Fibroblast of skin of abdomen (primary cell): ENCODE measurements at regions not wholly inside any gene's neighbourhood (a gene's known extent, or its start where the extent isn't known, plus 50 kb on each side); places are given as distances from the start of the nearest gene placed in this dataset.
"Not testable (repeated sequence)": the region's sequence is repeated elsewhere in the genome, so short reads cannot be mapped to it uniquely, and the experiment has no call there.

Experiments used
- DNase-seq: peaks from one replicate; pipeline ENCODE4 v3.0.0-alpha.2; 2013

DNA sequence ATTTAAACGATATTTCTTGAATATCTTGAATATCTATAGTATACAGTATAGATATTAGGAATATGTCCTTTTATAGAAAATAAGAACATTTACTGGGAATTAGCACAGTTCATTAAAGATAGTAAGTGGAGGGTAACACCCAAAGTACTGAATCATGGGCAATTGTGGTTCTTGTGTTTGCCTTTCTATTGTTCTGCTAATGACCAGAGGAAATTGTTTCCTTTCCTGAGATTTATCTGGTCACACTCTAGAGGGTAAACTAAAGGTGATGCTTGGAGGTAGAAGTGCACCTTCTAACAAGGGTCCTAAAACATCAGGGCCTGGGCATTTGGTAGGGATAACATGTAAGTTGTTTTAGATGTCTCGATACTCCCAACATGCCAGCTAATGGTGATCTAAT is 241.3 kb upstream of the SFRP2 start:
- no peak for DNase-seq

DNA sequence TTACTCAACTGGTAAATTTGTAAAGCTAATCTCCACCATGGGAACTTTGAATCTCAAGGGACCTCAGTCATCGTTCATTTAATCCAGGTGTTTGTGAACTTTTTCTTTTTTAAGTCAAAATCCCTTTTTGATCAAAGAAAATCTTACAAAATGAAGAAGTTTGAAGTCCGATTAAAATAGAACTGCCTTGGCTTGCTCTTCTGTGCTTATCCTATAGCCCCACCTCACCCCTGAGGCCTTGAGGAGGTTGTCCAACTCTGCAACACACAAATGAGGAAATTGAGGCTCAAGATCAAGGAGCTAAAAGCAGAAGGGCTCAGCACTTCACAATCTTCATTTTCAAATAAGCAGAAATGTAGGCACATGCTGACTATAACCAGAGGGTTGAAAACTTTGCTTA is 240.3 kb upstream of the SFRP2 start:
- DNase-seq: no peak

DNA sequence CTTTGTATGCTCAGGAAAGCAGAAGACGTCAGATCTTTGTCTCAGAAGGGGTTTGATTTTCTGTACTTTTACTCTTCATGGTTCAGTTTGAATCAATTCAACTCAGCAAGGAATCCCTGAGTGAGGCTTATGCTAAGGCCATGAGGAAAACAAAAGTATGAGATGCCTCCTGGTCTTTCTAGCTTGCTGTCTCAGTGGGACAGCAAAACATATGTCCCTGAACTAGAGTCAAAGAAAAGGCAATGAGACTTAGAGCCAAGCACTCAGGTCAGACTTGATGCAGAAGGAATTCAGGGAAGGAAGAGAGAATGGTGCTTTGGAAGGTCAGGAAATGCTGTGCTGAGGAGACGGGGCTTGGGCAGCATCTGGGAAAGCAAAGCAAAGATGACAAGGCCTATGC is 236.2 kb upstream of the SFRP2 start:
- no peak for DNase-seq

DNA sequence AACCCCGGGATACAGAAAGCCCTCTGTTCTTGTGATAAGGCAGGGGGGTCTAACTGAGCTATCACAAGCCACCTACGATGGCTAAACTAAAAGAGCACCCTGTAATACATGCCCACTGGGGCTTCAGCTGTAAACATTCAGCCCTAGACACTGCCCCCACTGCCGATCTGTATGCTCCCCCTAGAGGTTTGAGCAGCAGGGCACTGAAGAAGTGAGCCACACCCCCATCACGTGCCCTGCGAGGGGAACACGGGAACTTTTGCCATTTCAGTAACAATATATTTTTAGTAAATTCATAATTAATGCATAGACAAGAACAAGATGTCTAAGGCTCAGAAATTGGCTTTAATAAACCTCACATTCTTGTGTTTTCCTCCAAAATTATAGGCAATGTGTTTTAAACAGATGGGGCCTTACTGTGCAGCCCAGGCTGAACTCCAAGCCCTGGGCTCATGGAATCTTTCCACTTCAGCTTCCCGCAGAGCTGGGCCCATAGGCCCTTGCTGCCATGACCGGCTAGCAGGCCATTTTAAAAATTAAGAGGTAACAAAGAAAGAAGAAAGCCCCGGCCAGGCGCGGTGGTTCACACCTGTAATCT is 235.3 kb upstream of the SFRP2 start:
- DNase-seq: no peak

DNA sequence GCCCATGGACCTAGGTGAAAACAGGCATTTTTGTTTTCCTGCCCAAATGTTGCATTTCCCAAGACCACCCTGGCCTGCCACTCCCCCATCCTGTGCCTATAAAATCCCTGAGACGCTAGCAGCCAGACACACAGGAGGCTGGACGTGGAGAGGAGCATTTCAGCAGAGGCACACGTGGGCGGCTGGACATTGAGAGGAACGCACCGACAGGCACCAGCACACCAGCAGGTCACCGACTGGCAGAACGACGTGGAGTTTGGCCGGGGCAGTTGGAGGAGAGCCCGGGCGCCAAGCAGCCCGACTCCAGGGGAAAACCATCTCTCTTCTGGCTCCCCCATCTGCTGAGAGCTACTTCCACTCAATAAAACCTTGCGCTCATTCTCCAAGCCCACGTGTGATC is 234.8 kb upstream of the SFRP2 start:
- DNase-seq: not testable (repeated sequence)

DNA sequence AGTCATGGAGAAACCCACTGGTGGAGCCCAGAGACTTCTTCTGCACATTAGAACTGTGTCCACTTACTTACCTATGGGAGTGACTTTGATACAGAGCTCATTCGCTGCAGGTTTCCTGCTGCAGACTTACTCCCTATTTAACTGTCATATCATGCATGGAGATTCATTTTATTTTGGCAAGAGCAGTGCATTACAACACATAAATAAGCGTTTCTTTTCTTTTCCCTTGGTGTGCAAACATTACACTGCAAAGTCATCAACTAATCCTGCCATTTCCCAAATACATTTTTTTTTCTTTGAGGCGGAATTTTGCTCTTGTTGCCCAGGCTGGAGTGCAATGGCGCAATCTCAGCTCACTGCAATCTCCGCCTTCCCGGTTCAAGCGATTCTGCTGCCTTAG is 230.9 kb upstream of the SFRP2 start:
- no peak for DNase-seq

DNA sequence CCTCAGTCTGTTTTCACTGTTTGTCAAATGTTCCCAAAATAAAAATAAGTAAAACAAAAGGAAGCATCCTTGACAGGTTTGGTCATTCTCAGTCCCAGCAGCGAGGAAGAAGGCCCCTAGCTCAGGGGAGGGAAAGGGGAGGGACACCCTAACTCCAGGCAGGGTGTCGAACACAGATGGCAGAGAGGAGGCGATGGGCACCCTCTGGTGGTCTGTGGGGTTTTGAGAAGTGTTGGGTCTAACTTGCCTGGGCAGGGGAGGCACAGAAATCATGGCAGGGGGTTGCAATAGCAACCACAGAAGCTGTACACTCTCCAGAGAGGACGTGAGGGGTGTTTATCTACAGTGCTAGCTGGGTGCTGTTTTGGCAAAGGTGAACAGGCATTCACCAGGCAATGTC is 229.8 kb upstream of the SFRP2 start:
- no peak for DNase-seq

DNA sequence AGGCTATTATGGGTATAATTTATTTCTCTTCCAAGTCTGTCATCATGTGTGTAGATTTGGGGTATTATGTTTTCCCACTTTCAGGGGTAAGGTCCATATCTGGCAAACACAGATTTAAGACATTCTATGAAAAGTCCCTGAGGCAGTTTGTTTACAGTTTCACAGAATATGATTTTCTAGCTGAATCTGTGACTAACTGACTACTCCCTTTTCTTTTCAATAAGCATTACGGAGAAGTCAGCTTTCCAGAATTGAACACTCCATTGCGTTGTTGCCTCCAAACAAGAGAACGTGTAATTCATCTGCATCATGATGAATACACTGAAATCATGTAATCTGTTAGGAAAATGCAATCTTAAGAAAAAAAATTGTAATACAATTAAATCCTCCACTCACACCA is 226.7 kb upstream of the SFRP2 start:
- no peak for DNase-seq

DNA sequence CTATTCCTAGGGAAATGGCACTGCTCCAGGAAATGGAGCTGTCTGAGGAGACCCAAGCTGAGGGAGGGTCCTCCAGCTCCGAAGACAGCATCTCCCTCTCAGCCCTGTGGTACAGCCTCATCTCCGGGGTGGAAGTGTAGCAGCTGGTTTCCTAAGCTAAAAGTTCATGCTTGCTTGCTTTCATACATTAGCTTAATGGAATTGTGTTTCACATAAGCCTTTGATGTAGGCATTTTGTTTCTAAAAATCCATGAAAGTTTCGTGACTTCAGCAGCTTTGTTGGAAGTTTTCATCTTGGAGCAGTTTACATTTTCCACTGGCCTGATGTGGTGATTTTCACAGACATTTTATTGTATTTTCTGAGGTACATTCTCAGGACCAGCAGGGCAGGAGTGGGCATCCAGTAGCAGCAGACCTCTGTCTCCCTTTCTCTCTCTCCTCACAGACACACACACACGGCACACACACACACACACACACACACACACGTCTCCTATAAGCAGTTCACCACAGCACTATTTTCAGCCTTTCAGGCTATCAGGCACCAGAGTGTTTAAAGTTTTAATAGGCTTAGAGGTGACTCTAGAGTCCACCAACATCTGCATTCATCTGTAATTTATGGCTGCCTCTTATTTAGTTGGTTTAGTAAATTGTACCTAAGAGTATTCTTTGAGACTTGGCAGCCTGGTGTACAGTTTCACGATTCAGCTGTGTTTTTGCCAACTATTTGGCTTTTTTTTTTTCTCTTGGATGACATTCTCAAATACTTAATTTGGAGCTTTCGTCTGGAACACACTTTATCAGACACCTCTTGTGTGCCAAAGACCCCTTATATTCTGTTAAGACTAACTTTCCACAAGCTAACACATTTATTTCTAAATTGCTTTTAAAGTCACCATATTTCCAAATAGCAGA is 225.8 kb upstream of the SFRP2 start:
- peak; percentile 5 for DNase-seq

DNA sequence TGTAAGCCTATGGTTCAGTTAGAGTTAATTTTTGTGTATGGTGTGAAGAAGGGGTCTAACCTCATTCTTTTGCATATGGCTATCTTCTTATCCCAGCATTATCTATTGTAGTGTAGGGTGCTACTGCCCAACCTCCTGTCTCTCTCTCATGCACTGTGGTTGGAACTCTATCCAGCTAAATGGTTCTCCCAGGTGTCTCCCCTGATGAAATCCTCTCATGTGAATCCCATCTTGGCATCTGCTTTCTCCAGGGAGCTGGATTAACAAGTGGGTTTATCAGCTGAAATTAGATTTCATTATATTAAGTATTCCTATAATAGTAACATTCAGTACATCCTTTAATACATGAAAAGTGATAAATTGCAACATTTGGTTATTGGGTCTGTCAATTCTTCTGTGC is 224.7 kb upstream of the SFRP2 start:
- no peak for DNase-seq

DNA sequence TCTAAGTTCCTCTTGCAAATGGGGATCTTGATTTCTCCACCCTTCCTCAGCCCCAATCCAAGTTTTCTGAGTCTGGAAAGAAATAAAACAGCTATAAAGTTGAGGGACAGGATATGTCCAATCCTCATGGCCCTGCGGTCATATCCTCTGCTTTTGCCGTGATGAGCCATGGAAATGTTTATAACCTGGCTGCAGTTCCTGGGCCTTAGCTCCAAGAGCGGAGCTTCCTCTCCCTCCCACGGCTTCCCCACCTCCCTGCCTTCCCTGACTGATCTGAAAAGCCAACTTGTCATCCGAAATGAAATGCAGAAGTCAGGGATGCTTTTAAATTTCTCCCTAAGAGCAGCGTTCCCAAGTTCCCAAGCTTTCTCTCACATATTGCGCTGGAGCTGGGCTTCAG is 221.5 kb upstream of the SFRP2 start:
- DNase-seq: peak; percentile 10

DNA sequence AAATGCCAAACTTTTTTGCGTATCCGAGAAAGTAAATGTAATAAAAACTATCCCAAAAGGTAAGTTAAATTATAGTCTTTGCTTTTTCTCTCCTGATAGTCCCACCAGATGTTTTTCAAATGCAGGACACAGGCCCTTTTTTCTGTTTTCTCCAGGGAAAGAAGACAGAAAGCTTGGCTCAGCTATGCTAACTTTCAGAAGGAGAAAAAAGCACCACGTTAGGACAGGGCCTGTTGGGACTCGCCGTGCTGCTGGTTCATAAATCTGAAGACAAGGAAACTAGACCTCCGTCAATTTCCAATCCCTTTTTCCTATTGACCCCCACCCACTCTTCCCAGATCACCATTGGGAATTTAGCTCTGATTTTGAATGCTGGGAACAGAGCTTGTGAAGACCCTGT is 220.9 kb upstream of the SFRP2 start:
- DNase-seq: no peak

DNA sequence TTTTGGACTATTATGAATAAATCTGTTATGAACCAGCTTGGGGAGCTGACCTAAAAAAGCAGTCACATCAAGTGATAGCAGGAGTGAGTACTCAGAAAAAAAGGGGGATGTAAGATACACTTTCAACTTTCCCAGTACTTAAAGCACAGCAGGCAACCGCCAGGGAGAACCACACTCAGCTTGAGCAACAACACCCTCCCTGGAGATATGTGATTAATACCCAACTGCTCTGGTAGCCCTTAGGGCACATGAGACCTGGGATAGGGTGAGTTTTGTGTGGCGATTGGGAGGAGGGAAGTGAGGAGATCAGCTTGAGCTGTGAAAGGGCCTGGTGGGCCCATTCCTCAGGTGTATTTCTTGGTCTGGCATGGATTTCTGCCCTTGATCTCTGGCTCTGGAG is 220.3 kb upstream of the SFRP2 start:
- DNase-seq: no peak

DNA sequence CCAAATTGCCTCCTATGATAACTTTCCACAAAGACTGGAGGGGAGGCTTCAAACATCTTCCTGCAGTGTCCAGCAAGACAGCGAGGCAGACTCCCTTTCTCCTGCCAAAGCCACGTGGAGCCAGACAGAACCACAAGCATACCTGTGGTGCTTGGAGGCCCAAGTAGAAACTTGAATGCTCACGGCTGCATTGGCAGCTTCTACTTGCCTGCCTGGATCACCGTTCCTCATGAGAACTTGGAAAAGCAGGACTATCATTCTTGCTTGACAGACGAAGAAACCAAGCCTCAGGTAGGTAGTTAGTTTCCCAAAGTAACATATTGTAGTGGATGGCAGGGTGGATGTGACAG is 216.3 kb upstream of the SFRP2 start:
- no peak for DNase-seq

DNA sequence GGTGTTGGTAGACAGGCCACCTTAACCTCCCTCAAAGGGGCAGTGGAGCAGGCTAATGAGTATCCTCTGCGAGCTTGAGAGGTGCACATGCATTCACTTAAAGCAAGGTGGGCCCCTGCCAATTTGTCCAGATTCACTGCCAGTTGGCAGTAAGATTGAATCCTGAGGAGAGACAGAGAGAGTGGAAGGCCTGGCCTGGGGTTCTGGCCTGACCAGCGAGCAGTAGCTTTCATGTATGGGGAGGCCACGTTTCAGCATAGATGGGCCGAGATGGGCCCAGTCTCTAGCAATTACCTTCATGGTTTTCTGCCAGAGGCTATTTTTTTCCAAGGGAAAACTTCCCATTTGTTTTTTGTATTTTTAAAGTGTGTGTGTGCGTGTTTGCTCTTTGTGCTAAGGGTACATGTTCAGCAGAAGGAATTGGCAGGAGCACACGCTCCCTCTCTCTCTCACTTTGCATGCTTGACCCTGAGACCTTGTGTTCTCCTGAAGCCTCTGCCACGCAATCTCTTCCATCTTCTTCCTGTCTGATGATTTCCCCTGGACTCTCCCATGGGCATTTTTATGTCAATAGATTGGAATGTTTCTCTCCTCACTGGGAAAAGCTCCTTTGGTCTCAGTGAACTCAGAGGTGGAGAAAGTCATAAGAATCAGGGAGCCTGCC is 215.8 kb upstream of the SFRP2 start:
- DNase-seq: peak; percentile 84

DNA sequence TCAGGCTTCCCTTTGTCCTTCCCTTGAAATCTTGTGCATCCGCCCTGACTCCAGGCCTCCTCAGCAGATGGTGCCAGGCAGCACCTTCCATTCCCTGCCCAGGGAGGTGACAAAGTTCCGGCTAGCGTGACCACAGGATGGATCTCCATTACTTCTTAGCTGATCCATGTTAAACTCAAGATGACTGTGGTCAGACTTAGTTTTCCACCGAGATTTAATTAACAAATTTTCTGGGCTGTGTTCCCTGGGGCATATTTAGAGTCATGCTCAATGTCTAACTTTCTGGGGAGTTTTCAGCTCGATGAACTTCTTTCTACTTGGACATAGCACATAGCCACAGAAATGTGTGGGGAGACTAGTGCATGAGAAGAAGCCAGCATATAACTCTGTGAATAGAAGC is 215.1 kb upstream of the SFRP2 start:
- DNase-seq: peak; percentile 5

DNA sequence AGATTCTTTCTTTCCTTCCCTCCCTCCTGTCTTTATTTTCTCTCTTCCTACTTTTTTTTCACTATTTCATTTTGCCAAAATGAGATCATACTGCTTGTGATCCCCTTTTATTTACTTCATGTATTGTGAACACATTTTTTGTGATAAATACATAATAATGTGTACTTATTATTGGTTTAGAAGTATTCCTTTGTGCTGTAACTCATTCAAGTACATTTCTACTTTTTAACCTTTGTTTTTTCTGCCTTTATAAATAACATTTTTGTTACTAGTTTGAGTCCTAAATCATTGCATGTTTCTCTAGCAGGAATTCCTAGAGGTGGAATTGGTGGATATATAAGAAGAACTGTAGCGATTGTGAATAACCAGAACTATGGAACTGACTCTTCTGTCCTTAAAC is 214.5 kb upstream of the SFRP2 start:
- DNase-seq: no peak

DNA sequence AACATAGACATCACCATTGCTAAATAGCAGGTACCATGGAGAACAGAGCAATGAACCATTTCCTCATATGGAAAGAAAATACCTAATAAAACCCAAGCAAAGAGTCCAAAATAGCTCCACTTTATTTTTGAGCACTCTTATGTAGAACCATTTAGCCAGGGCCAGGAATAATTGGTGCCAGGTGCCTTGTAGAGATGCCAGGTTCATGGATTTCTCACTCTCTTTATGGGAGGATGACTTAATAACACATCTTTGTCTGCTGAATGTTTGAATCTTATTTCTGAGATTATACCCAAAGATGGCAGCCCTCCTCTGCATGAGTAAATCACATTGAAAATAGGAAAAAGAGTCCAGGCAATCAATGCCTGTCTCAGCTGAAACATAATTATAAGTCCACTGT is 212.3 kb upstream of the SFRP2 start:
- no peak for DNase-seq

DNA sequence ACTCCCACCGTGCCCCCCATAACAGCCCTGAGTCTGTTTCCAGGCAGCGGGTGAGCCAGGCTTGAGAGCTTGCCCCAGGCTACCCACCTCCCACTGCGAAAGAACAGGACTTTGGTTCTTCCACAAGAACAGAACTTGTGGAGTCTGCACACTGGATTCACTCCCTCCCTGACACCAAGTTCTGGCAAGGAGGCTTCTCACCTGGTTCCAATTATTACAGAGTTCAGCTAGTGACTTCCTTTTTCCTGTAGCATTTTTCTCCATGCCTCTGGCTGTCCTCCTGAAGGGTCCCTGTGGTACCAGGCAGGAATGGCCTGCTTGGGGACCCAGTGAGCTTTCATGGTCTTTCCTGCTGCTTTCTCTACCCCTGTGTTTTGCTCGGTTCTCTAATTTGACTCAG is 208.6 kb upstream of the SFRP2 start:
- no peak for DNase-seq

DNA sequence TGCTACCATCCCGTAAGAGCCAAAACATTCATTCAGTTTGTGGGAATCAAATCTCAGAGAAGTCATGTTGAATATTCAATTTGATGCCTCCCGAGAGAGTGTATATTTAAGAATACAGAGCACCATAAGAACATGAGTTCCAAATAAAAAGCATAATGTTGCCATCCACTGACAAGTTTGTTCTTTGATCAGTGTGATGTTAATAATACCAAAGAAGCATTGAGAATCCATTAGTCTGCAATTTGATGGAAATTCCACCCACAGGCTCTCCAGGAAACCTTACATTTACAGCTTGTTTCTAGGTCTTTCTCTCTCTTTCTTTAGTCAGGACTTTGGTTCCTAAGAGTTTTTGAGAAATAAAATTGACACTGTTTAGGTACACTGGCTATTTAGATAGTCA is 200.6 kb upstream of the SFRP2 start:
- DNase-seq: no peak

DNA sequence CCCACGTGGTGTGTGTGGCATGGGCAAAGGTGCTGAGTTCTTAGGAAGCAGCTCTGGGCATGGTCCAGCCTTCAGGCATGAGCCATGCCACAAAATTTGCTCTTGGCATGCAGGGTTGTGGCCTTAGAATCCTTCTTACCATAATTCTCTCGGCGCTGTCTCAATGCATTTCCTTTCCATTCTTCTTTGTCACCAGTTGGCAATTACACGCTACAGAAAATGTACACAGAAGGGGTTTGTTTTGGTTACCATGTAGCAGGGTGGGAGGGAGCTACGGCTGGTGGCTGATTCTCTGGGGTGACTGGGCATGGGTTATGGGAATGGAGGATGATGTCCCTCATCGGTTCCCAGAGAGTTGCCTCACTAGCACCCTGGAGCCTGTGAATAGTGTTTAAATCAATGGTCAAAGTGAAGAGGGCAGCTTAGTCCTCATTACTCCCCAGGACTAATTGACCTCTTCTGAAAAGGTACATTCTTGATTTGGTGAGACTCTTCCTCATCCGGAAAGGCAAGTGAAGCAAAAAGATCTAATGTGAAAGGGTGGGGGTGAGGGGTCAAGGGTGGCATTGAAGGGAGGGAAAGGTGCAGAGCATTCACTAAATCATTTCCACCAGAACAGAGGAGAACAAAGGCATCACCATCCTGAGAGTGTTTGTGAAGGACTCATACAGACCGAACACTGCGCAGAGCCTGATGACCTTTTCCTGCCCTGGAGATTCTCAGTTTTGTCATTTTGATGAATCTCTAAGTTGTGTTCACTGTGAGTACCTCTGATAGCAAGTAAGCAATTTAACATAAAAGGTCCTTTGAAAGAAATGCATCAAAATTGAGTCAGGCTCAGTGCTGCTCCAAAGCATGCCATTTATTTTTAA is 199.8 kb upstream of the SFRP2 start:
- peak; percentile 35 for DNase-seq

DNA sequence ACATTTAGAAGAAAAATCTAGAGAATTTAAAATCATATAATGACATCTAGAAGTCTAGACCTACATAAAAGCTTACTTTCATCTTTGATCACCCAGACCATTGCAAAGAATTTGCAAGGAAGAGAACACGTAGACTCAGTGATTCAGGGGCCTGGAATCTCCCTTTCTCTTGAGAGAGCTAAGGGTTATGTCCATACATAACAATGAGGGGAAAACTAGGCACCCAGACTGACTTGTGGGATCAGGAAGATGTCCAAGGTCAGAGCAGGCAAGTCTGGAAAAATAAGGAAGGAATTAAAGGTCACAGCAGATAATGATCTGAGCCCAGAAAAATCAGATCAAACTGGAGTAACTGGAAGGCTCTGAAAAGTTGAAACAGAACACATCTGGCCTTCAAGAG is 198.4 kb upstream of the SFRP2 start:
- peak; percentile 87 for DNase-seq

DNA sequence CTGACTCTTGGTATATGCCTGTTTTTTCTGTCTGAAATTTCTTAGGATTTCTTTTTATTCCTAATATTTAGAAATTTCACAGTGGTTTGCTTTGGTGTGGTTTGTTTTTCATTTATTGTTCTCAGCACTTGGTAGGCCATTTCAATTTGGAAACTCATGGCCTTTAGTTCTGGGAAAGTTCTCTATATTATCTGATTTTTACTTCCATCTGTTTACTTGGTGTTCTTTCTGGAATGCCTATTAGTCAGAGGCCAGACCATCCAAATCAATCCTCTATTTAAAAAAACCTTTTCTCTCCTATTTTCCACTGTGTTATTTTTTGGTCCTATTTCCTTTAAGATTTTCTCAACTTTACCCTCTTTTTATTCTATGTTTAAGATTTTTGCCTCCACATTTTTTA is 188.1 kb upstream of the SFRP2 start:
- no peak for DNase-seq
